ENCODE measurements at regions not wholly inside any gene's neighbourhood (a gene's known extent, or its start where the extent isn't known, plus 50 kb on each side); places are given as distances from the start of the nearest gene placed in this dataset.
A peak's percentile ranks its signal among the peaks of the same experiment; 100 is the strongest.

DNA sequence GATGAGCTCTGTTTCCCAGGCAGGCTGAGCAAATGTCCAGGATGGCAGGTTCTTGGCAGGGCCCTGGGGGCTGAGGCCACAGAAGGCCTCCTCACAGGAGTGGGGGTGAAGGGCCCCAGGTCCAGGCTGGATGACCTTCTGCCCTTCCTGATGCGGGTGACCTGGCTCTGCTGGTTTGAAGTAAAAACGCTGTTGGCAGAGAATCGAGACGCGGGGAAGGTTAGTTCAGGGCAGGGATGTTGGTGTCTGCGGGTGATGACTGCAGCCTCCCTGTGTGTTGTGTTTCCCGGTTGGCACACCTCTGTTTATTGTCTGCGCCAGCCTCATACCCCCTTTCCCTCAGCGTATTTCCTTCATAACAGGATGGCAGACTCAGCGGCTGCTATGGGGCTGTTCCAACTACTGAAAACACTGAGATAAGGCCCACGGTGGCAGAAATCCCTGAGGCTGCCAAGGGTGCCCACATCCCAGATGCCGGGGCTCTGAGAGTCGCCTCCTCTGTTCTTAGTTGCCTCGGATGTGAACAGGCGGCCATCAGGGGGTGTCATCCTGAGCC, 104.6 kb downstream of the METRNL start:
- ChIA-PET CTCF (interaction anchor here (0.7 to 0.9 kb wide), 3 partner anchors 9 to 455 kb away, joined by 3 to 5 read pairs (median 4); no protein-coding TSS in a partner anchor), POLR2A (no interaction called here)
- Histone ChIP-seq H3K4me3 (no peak overlapping the region), H3K27ac (no peak overlapping the region), H3K9me3 (0 out of 3 replicates have a peak, but pooled peaks cover 3% of the 10 kb centered on the region), H3K4me2 (no peak overlapping the region), H3K4me1 (no peaks in the 10 kb centered on the region)
- ATAC-seq (no peak), DNase-seq (ENCODE audit: low read depth in 1 of 2, low spot score in 1 of 2) (no peak), FAIRE-seq (no peak)
- no peak for TF ChIP-seq SREBF2 (IDR thresholded peaks at IDR 0.05)
- TF ChIP-seq MAZ (IDR thresholded peaks at IDR 0.05; ENCODE audit: borderline replicate concordance, low read depth, low read length), result no peak
- no peak for TF ChIP-seq CBX8 (IDR thresholded peaks at IDR 0.05)
- TF ChIP-seq FOSL2 (IDR thresholded peaks at IDR 0.05), result no peak
- no peak for TF ChIP-seq FOSL2 (CRISPR knock-in tag; IDR thresholded peaks at IDR 0.05)
- TF ChIP-seq NFE2L2 (conservative IDR thresholded peaks at IDR 0.05; ENCODE audit: low read length), result no peak
- TF ChIP-seq HOXB5 (CRISPR knock-in tag; IDR thresholded peaks at IDR 0.05), result no peak
- TF ChIP-seq JUNB (IDR thresholded peaks at IDR 0.05), result no peak
- TF ChIP-seq GATA3 (IDR thresholded peaks at IDR 0.05; ENCODE audit: borderline replicate concordance), result no peak
- TF ChIP-seq, protein P1, sequence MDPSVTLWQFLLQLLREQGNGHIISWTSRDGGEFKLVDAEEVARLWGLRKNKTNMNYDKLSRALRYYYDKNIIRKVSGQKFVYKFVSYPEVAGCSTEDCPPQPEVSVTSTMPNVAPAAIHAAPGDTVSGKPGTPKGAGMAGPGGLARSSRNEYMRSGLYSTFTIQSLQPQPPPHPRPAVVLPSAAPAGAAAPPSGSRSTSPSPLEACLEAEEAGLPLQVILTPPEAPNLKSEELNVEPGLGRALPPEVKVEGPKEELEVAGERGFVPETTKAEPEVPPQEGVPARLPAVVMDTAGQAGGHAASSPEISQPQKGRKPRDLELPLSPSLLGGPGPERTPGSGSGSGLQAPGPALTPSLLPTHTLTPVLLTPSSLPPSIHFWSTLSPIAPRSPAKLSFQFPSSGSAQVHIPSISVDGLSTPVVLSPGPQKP (IDR thresholded peaks at IDR 0.05; ENCODE audit: low read depth, low read length), result no peak
- TF ChIP-seq CBX2 (IDR thresholded peaks at IDR 0.05; ENCODE audit: borderline replicate concordance, low read depth), result no peak
- TF ChIP-seq PHF8 (IDR thresholded peaks at IDR 0.05; ENCODE audit: borderline replicate concordance, low read depth), result no peak
- TF ChIP-seq, protein P2, sequence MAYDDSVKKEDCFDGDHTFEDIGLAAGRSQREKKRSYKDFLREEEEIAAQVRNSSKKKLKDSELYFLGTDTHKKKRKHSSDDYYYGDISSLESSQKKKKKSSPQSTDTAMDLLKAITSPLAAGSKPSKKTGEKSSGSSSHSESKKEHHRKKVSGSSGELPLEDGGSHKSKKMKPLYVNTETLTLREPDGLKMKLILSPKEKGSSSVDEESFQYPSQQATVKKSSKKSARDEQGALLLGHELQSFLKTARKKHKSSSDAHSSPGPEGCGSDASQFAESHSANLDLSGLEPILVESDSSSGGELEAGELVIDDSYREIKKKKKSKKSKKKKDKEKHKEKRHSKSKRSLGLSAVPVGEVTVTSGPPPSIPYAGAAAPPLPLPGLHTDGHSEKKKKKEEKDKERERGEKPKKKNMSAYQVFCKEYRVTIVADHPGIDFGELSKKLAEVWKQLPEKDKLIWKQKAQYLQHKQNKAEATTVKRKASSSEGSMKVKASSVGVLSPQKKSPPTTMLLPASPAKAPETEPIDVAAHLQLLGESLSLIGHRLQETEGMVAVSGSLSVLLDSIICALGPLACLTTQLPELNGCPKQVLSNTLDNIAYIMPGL (CRISPR knock-in tag; IDR thresholded peaks at IDR 0.05; ENCODE audit: borderline replicate concordance), result no peak
- TF ChIP-seq EP300 (IDR thresholded peaks at IDR 0.05), result no peak
- no peak for TF ChIP-seq SMC3 (IDR thresholded peaks at IDR 0.05)
- TF ChIP-seq BHLHE40 (IDR thresholded peaks at IDR 0.05; ENCODE audit: low read depth, low read length), result no peak
- TF ChIP-seq MYC (IDR thresholded peaks at IDR 0.05; ENCODE audit: borderline replicate concordance, low read length), result no peak
- WGBS (ENCODE audit: missing lambda C conversion rate), result 60% methylated on average over 15 of the region's 15 CpGs

DNA sequence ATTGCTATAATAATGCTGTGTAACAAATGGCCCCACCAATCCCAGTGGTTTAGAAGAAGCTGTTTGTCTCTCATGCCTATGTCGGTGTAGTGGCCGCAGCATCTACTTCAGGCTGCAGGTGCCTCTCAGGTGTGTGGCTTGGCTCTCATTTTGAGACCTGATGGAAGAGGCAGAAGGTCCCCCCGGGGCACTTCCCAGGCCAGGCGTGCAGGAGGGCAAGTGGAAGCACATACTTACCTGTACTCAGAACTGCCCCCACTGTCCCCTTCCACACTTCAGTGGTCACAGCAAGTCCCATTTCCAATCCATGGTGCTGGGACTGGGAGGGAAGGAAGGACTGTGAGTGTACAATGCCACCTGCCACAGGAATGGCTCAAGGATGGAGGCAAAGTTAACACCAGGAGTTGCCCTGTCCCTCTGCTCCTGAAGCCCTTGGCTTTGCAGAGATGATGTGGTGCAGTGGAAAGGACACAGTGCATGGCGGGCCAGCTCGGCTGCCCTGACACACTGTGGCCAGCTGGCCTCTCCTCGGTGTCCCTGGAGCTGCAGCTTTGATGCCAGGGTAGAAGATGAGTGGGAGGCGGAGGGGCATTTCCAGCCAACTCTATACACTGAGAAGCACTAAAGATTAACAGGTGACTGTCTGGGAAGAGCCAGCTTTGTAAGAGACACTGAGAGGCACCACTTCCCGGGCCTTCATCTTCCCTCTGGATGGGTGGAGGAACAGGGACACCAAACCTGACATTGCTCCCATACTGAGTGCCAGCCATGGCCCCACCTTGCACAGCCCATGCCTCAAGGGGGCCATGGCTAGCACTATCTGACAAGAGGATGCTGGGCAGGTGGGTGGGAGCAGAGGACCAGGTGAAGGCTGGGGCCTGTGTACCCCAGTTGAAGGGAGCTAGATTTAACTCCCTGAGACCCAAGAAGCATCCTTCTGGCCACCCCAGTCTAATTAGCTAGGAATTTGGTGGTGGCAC, 105.9 kb downstream of the METRNL start:
- ATAC-seq (no peak), FAIRE-seq (no peak), DNase-seq (ENCODE audit: low read depth in 1 of 2, low spot score in 1 of 2) (no peak)
- no peak overlapping the region for H3K4me2 ChIP-seq
- no peak overlapping the region for H3K4me3 ChIP-seq
- POLR2A ChIA-PET, result no interaction called here
- WGBS (ENCODE audit: missing lambda C conversion rate), result 67% methylated on average over 9 of the region's 9 CpGs
- no peak overlapping the region for H3K27ac ChIP-seq
- TF ChIP-seq HOXB13 (CRISPR knock-in tag; IDR thresholded peaks at IDR 0.05; ENCODE audit: low read depth) (no peak), MAZ (IDR thresholded peaks at IDR 0.05; ENCODE audit: borderline replicate concordance, low read depth, low read length) (no peak), NPAS2 (CRISPR knock-in tag; IDR thresholded peaks at IDR 0.05; ENCODE audit: borderline replicate concordance) (no peak)
- 0 out of 3 replicates have a peak, but pooled peaks cover 3% of the 10 kb centered on the region for H3K9me3 ChIP-seq
- H3K4me1 ChIP-seq, result no peaks in the 10 kb centered on the region
- CTCF ChIA-PET, result interaction anchor here (0.9 kb wide), 1 partner anchor 8 kb away, joined by 4 read pairs; no protein-coding TSS in a partner anchor

DNA sequence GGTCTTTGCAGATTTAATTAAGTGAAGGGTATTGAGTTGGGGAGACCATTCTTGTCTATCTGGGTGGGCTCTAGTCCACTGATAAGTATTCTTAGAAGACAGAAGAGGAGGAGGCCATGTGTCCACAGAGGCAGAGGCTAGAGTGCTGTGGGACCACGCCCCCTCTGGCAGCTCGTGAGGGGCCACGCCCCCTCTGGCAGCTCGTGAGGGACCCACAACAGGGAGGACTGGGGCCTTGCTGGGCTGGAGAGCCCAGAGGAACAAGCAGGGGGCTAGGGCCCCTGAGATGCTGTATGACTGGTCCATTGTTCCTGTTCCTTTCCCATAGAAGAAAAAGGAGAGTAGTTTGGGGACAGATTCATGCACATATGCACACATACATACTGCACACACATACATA, 106.8 kb downstream of the METRNL start:
- no peak overlapping the region for H3K4me2 ChIP-seq
- 0 out of 3 replicates have a peak, but pooled peaks cover 3% of the 10 kb centered on the region for H3K9me3 ChIP-seq
- H3K27ac ChIP-seq, result no peak overlapping the region
- no peaks in the 10 kb centered on the region for H3K4me1 ChIP-seq
- POLR2A ChIA-PET, result no interaction called here
- FAIRE-seq, result peak; percentile 99
- CTCF ChIA-PET, result interaction anchor here (1.2 to 1.6 kb wide), 2 partner anchors 14 to 16 kb away, joined by 3 read pairs; no protein-coding TSS in a partner anchor
- H3K4me3 ChIP-seq, result no peak overlapping the region
- no peak for TF ChIP-seq ZSCAN20 (CRISPR knock-in tag; IDR thresholded peaks at IDR 0.05)
- no peak for TF ChIP-seq RARB (CRISPR knock-in tag; IDR thresholded peaks at IDR 0.05)
- TF ChIP-seq EHMT2 (IDR thresholded peaks at IDR 0.05; ENCODE audit: low read depth), result no peak
- no peak for TF ChIP-seq KDM5A (IDR thresholded peaks at IDR 0.05)
- no peak for TF ChIP-seq SREBF2 (IDR thresholded peaks at IDR 0.05)
- TF ChIP-seq HOXB5 (CRISPR knock-in tag; IDR thresholded peaks at IDR 0.05), result no peak
- DNase-seq (ENCODE audit: low read depth in 1 of 2, low spot score in 1 of 2), result no peak
- 3% methylated on average over 4 of the region's 4 CpGs for WGBS (ENCODE audit: missing lambda C conversion rate)
- peak in 1 of 2 experiments; percentile 29; a peak in 1 of 6 replicates for ATAC-seq

All from A549 (cell line).